Prostate gland (tissue), 2 donors: ENCODE measurements at regions not wholly inside any gene's neighbourhood (a gene's known extent, or its start where the extent isn't known, plus 50 kb on each side); places are given as distances from the start of the nearest gene placed in this dataset.

Experiments
- DNase-seq: peaks from one replicate; pipeline ENCODE4 v3.0.0-alpha.2; 2019; ENCODE audit warnings: low spot score
- H3K27ac ChIP-seq, 2 donors: fragments of 200-600 bp; sonication (generic); 2 replicates each; pipeline ENCODE4 v1.5.1; 2017 to 2019
- H3K27me3 ChIP-seq: fragments of 200-600 bp; sonication (generic); replicated peaks from 2 replicates; pipeline ENCODE4 v1.5.1; 2019; ENCODE audit not compliant: insufficient read depth
- H3K36me3 ChIP-seq, 2 donors: fragments of 200-600 bp; sonication (generic); 1 replicate in 1 of 2; 2 replicates in 1 of 2; pipeline versions ENCODE4 v1.5.1 to v1.8.1; 2017 to 2019
- H3K4me1 ChIP-seq: fragments of 200-600 bp; sonication (generic); replicated peaks from 2 replicates; pipeline ENCODE4 v1.5.1; 2019
- H3K4me3 ChIP-seq, 2 donors: fragments of 200-600 bp; sonication (generic); 2 replicates each; pipeline ENCODE4 v1.5.1; 2017 to 2019
- H3K9me3 ChIP-seq: fragments of 200-600 bp; sonication (generic); 2 replicates; pipeline ENCODE4 v1.5.1; 2017
- POLR2A ChIP-seq: fragments of 450-650 bp; IDR thresholded peaks from one replicate; pipeline ENCODE4 v1.6.1; 2016; ENCODE audit warnings: antibody characterized with exemption, mild to moderate bottlenecking
- POLR2AphosphoS5 ChIP-seq: sonication (generic); formaldehyde crosslinking; IDR thresholded peaks from one replicate; pipeline ENCODE4 v1.6.1; 2017; ENCODE audit warnings: antibody characterized with exemption
- WGBS: methylation state at CpG from one replicate; pipeline ENCODE4 v1.1.5; 2018; 5-methylcytosine and 5-hydroxymethylcytosine counted together
- intact Hi-C: fragments of 100-400 bp; cut with DNase I; formaldehyde crosslinking; loops from one replicate; pipeline ENCODE4 v1.14.2; 2022
- TF ChIP-seq, protein P1 (sequence below), 4 experiments: fragments of 200-600 bp in 2 of 4; fragments of 450-650 bp in 2 of 4; sonication (generic) in 2 of 4; IDR thresholded peaks; 1 replicate in 3 of 4; 2 replicates in 1 of 4; pipeline ENCODE4 v1.5.1; 2016 to 2019; ENCODE audit warnings: antibody characterized with exemption in 4 of 4, mild to moderate bottlenecking in 2 of 4, moderate library complexity in 2 of 4

DNA sequence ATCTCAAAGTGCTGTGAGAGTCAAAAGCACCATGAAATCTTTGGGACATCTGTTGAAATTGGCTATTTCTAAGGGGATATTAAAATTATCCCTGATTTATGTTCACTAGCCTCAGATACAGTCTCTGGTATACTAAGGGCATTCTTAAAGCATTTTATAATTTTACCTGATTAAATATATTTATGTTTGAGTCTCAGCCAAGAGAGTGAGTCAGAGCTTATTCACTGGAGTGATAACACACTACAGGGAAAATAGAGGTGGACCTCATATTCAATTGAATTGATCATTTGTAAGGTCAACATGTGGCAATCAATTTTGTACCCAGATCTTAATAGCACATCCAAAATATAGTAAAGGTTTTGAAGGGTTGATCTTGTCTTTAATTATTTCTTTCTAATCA is 733.6 kb downstream of the EPHA3 start:
- H3K4me1 ChIP-seq, result no peaks in the 10 kb centered on the region
- TF ChIP-seq POLR2AphosphoS5 (no peak), POLR2A (no peak)
- TF ChIP-seq, protein P1, sequence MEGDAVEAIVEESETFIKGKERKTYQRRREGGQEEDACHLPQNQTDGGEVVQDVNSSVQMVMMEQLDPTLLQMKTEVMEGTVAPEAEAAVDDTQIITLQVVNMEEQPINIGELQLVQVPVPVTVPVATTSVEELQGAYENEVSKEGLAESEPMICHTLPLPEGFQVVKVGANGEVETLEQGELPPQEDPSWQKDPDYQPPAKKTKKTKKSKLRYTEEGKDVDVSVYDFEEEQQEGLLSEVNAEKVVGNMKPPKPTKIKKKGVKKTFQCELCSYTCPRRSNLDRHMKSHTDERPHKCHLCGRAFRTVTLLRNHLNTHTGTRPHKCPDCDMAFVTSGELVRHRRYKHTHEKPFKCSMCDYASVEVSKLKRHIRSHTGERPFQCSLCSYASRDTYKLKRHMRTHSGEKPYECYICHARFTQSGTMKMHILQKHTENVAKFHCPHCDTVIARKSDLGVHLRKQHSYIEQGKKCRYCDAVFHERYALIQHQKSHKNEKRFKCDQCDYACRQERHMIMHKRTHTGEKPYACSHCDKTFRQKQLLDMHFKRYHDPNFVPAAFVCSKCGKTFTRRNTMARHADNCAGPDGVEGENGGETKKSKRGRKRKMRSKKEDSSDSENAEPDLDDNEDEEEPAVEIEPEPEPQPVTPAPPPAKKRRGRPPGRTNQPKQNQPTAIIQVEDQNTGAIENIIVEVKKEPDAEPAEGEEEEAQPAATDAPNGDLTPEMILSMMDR (IDR thresholded peaks at IDR 0.05), result no peak
- intact Hi-C loops, result no loop called here

DNA sequence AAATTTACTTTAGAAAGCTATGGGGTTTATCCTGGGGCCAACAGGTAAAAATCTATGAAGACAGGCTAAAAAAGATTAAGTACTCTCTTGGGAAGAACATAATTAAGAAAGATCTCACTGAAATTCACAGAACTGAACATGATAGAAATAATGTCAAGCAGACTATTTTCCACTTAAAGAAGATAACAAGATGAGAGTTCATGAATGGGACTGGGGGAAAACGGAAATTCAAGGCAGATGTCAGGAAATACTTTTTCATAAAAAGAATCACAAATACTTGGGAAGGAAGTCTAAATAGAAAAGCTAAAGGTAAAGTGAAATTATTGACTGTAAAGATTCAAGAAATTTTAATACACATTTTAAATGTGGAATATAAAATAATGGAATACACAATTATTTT is 737.6 kb downstream of the EPHA3 start:
- Histone ChIP-seq H3K4me3 (no peak overlapping the region), H3K36me3 (no peaks in the 10 kb centered on the region), H3K4me1 (no peaks in the 10 kb centered on the region), H3K9me3 (no peaks in the 10 kb centered on the region), H3K27me3 (no peaks in the 10 kb centered on the region), H3K27ac (no peak overlapping the region)
- TF ChIP-seq POLR2AphosphoS5 (no peak), POLR2A (no peak)
- TF ChIP-seq, protein P1 (IDR thresholded peaks at IDR 0.05), result no peak
- intact Hi-C loops, result no loop called here
- no peak for DNase-seq
- WGBS, result 71% methylated on average over 1 of the region's 1 CpG

More for the DNA sequence above, 733.6 kb downstream of the EPHA3 start:
- Histone ChIP-seq H3K27me3 (no peaks in the 10 kb centered on the region), H3K9me3 (no peaks in the 10 kb centered on the region), H3K4me3 (no peak overlapping the region), H3K36me3 (no peaks in the 10 kb centered on the region), H3K27ac (no peak overlapping the region)
- DNase-seq, result no peak

DNA sequence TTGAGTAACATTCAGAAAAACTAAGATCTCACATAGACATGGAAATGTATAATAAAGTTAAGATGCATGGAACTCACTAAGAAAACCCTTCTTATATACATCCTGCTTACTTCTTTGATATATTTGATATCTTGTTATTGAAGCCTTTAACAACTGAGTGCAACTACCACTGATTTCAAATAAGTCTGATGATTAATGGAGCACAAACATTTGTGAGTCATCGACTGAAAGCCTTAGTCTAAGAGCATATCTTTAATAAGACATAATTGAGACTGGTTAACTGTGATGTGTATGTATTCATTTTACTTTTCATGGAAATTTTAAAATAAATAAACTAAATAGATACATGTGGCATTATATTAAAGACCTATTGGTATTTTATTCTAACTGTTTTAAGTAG is 740.5 kb downstream of the EPHA3 start:
- intact Hi-C loops, result no loop called here
- Histone ChIP-seq H3K4me3 (no peak overlapping the region), H3K36me3 (no peaks in the 10 kb centered on the region), H3K4me1 (no peaks in the 10 kb centered on the region), H3K9me3 (no peaks in the 10 kb centered on the region), H3K27ac (no peak overlapping the region), H3K27me3 (no peaks in the 10 kb centered on the region)
- TF ChIP-seq POLR2A, result no peak
- TF ChIP-seq, protein P1 (IDR thresholded peaks at IDR 0.05), result no peak
- TF ChIP-seq POLR2AphosphoS5, result no peak
- WGBS, result 84% methylated on average over 1 of the region's 1 CpG
- DNase-seq, result no peak

DNA sequence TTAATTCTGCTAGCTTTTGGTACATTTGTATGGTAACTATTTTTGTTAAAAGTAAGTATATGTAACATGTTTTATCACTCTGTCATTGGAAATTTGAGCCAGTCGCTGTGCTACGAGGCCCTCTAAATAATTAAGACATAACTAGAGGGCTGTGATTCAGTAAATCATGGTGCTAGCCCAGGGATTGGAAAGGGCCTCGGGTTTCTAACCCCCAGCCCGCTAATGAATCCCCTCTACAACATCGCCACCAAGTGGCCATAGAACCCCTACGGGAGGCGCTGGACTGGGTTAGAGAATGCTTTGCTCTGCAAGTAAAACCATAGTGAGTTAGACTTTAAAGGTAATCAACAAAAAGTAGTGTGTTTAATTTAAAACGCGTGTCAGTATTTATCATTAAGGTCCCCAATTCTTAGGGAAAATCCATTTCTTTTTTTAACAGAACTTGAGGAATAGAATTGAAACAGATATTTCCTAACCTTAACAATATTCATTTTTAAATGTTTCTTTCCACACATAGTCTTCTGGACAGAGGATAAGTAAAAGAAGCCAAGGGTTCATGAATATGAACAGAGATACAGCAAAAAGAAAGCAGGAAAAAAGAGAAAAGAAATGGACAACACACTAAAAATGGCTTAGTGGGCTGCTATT is 744.7 kb downstream of the EPHA3 start:
- Histone ChIP-seq H3K27ac (no peak overlapping the region), H3K27me3 (no peaks in the 10 kb centered on the region), H3K9me3 (no peaks in the 10 kb centered on the region), H3K36me3 (no peaks in the 10 kb centered on the region), H3K4me1 (no peaks in the 10 kb centered on the region), H3K4me3 (no peak overlapping the region)
- intact Hi-C loops, result loop anchor here (10.0 kb wide), 1 partner anchor 1637 kb away; no protein-coding TSS in a partner anchor
- TF ChIP-seq POLR2A, result no peak
- TF ChIP-seq, protein P1 (IDR thresholded peaks at IDR 0.05), result peak in 3 of 4 experiments; percentile 12 to 27 (median 23)
- peak; percentile 5 for DNase-seq
- 21% methylated on average over 9 of the region's 9 CpGs for WGBS

DNA sequence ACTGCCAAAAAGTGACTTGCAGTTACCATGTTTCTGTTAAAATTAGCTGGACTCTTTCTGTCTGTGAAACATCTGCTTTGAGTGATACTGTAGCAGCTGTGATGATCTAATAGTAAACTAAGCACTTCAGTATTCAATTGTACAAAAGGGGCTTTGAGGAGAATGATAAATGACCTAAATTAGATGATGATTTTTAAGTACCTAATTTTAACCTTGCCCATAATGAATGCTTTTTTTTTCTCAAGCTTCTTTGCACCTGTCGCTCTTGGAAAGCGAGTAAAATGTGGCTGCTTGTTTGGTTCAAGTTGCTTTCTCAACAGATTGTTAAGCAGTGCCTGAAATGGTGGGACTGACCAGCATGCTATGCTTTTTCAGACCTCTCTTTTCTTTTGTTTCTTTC is 752.3 kb downstream of the EPHA3 start:
- TF ChIP-seq POLR2A (no peak), POLR2AphosphoS5 (no peak)
- no peak for DNase-seq
- H3K4me1 ChIP-seq, result no peaks in the 10 kb centered on the region
- no peak overlapping the region for H3K27ac ChIP-seq
- no peak overlapping the region for H3K4me3 ChIP-seq
- 90% methylated on average over 2 of the region's 2 CpGs for WGBS
- intact Hi-C loops, result loop anchor here (10.0 kb wide), 1 partner anchor 1645 kb away; no protein-coding TSS in a partner anchor
- no peaks in the 10 kb centered on the region for H3K9me3 ChIP-seq
- no peaks in the 10 kb centered on the region for H3K27me3 ChIP-seq
- no peaks in the 10 kb centered on the region for H3K36me3 ChIP-seq
